ENCODE measurements at regions not wholly inside any gene's neighbourhood (a gene's known extent, or its start where the extent isn't known, plus 50 kb on each side); places are given as distances from the start of the nearest gene placed in this dataset.

DNA sequence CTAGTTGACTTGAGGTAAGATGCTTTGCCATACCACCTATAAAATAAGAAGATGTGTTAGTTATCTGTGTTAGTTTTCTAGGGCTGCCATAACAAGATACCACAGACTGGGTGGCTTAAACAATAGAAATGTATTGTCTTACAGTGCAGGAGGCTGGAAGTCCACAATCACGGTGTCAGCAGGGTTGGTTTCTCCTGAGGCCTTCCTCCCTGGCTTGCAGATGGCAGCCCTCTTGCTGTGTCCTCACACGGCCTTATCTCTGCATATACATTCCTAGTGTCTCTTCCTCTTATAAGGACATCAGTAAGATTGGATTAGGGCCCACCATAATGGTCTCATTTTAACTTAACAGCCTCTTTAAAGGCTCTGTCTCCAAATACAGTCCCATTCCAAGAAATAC lies 192.1 kb downstream of the GATA3 start:
- BruUV-seq (replicated peaks) = no TSS peak
- Histone ChIP-seq H3K36me3 (ENCODE audit: low read depth) (no peaks in the 10 kb centered on the region), H3K79me2 (ENCODE audit: low read depth) (no peaks in the 10 kb centered on the region), H4K20me1 (ENCODE audit: insufficient read depth) (no peaks in the 10 kb centered on the region), H3K27me3 (ENCODE audit: insufficient read depth, low read depth) (no peaks in the 10 kb centered on the region), H3K9me3 (ENCODE audit: insufficient read depth, low read depth) (no peaks in the 10 kb centered on the region), H3F3A (ENCODE audit: insufficient read depth, low read depth) (no peaks in the 10 kb centered on the region), H3K27ac (no peak overlapping the region), H3K9me2 (ENCODE audit: insufficient read depth) (no peaks in the 10 kb centered on the region), H3K4me1 (replicated peaks; ENCODE audit: insufficient read depth) (no peaks in the 10 kb centered on the region), H3K4me2 (no peak overlapping the region), H2AFZ (no peak overlapping the region), H3K4me3 (no peak overlapping the region)
- CTCF ChIA-PET = no interaction called here
- DNase-seq = no peak
- POLR2A ChIA-PET (ENCODE audit: unreplicated experiment) = no interaction called here
- intact Hi-C loops (cut with micrococcal nuclease; ENCODE audit: unreplicated experiment) = no loop called here
- TF ChIP-seq, protein P1, sequence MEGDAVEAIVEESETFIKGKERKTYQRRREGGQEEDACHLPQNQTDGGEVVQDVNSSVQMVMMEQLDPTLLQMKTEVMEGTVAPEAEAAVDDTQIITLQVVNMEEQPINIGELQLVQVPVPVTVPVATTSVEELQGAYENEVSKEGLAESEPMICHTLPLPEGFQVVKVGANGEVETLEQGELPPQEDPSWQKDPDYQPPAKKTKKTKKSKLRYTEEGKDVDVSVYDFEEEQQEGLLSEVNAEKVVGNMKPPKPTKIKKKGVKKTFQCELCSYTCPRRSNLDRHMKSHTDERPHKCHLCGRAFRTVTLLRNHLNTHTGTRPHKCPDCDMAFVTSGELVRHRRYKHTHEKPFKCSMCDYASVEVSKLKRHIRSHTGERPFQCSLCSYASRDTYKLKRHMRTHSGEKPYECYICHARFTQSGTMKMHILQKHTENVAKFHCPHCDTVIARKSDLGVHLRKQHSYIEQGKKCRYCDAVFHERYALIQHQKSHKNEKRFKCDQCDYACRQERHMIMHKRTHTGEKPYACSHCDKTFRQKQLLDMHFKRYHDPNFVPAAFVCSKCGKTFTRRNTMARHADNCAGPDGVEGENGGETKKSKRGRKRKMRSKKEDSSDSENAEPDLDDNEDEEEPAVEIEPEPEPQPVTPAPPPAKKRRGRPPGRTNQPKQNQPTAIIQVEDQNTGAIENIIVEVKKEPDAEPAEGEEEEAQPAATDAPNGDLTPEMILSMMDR (conservative IDR thresholded peaks at IDR 0.05) = no peak
- TF ChIP-seq EZH2 (IDR thresholded peaks at IDR 0.05; ENCODE audit: low read depth) = no peak

DNA sequence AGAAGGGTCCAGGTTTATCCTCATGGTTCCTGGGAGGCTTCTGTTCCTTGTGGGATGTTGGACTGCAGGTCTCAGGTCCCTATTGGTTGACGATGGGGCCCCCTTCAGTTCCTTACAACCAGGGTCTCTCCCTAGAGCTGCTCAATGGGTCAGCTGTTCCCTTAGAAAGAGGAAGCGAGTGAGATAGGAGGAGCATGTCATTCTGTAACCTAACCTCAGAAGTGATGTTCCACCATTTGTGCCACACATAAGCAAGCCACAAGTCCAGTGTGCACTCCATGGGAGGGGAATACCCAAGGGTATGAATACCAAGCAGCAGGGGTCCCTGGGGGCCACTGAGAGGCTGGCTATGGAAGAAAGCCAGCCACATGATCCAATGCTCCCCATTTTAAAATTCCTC lies 192.7 kb downstream of the GATA3 start:
- ChIA-PET POLR2A (ENCODE audit: unreplicated experiment) (no interaction called here), CTCF (no interaction called here)
- DNase-seq = no peak
- Histone ChIP-seq H2AFZ (no peak overlapping the region), H4K20me1 (ENCODE audit: insufficient read depth) (no peaks in the 10 kb centered on the region), H3K4me3 (no peak overlapping the region), H3K27ac (no peak overlapping the region), H3K9me2 (ENCODE audit: insufficient read depth) (no peaks in the 10 kb centered on the region), H3K27me3 (ENCODE audit: insufficient read depth, low read depth) (no peaks in the 10 kb centered on the region), H3K36me3 (ENCODE audit: low read depth) (no peaks in the 10 kb centered on the region), H3K4me1 (replicated peaks; ENCODE audit: insufficient read depth) (no peaks in the 10 kb centered on the region), H3K79me2 (ENCODE audit: low read depth) (no peaks in the 10 kb centered on the region), H3K9me3 (ENCODE audit: insufficient read depth, low read depth) (no peaks in the 10 kb centered on the region), H3F3A (ENCODE audit: insufficient read depth, low read depth) (no peaks in the 10 kb centered on the region), H3K4me2 (no peak overlapping the region)
- no TSS peak for BruUV-seq (replicated peaks)
- no peak for TF ChIP-seq EZH2 (IDR thresholded peaks at IDR 0.05; ENCODE audit: low read depth)
- TF ChIP-seq, protein P1 (conservative IDR thresholded peaks at IDR 0.05) = no peak
- intact Hi-C loops (cut with micrococcal nuclease; ENCODE audit: unreplicated experiment) = no loop called here

DNA sequence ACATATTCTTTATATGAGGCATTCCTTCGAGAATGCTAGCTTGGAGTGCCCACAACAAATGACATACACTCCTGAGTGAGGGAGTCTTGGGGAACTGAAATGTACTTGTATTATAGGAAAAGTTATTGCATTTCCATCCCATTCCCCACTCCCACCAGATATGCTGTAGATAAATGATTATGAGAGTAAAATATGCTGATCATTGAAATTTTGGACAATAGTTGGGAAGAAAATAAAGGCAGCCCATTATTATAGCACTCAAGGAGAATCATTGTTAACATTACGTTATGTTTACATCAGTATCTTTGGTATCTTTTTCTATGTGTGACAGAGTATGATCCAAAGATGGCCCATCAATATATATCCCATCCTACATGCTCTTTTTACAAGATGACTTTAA lies 194.4 kb downstream of the GATA3 start:
- Histone ChIP-seq H3K79me2 (ENCODE audit: low read depth) (no peaks in the 10 kb centered on the region), H2AFZ (no peak overlapping the region), H3K4me1 (replicated peaks; ENCODE audit: insufficient read depth) (no peaks in the 10 kb centered on the region), H3K9me2 (ENCODE audit: insufficient read depth) (no peaks in the 10 kb centered on the region), H4K20me1 (ENCODE audit: insufficient read depth) (no peaks in the 10 kb centered on the region), H3K4me3 (no peak overlapping the region), H3K27ac (no peak overlapping the region), H3K36me3 (ENCODE audit: low read depth) (no peaks in the 10 kb centered on the region), H3F3A (ENCODE audit: insufficient read depth, low read depth) (no peaks in the 10 kb centered on the region), H3K4me2 (no peak overlapping the region), H3K27me3 (ENCODE audit: insufficient read depth, low read depth) (no peaks in the 10 kb centered on the region), H3K9me3 (ENCODE audit: insufficient read depth, low read depth) (no peaks in the 10 kb centered on the region)
- BruUV-seq (replicated peaks) = no TSS peak
- ChIA-PET POLR2A (ENCODE audit: unreplicated experiment) (no interaction called here), CTCF (no interaction called here)
- TF ChIP-seq, protein P1 (conservative IDR thresholded peaks at IDR 0.05) = no peak
- TF ChIP-seq EZH2 (IDR thresholded peaks at IDR 0.05; ENCODE audit: low read depth) = no peak
- intact Hi-C loops (cut with micrococcal nuclease; ENCODE audit: unreplicated experiment) = no loop called here
- no peak for DNase-seq
